Fibroblast of the aortic adventitia (primary cell): ENCODE measurements at regions not wholly inside any gene's neighbourhood (a gene's known extent, or its start where the extent isn't known, plus 50 kb on each side); places are given as distances from the start of the nearest gene placed in this dataset.
"Not testable (repeated sequence)": the region's sequence is repeated elsewhere in the genome, so short reads cannot be mapped to it uniquely, and the experiment has no call there.

ENCODE experiments used
- DNase-seq: peaks from one replicate; pipeline ENCODE4 v3.0.0-alpha.2; 2010; ENCODE audit warnings: low read depth
- H3K4me3 ChIP-seq: 2 replicates; pipeline ENCODE4 v1.5.1; 2011; ENCODE audit warnings: low read depth, mild to moderate bottlenecking, control low read depth, low read length, moderate library complexity
- TF ChIP-seq, protein P1 (sequence below): IDR thresholded peaks from 2 replicates; pipeline ENCODE4 v1.5.1; 2011; ENCODE audit warnings: mild to moderate bottlenecking, low read length, control low read depth, inconsistent platforms; ENCODE audit not compliant: insufficient read depth

DNA sequence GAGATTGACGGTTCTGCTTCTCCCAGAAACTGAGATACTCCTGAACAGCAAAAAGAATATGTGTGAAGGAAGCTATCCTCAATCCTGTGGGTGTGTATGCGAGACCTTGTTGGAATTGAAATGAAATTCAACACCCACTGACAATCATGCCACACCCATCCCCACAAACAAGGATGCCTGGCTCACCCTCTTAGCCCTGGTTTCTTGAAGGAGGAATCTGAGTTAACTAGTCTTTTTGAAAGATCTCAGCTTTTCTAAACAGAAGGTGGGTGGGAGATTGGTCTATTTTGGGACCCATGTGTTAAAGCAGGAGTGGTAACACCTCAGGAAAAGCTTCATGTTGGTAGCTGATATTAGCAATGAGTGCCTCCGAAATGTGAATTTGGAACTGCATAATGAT is 1244.5 kb downstream of the CDH11 start:
- TF ChIP-seq, protein P1, sequence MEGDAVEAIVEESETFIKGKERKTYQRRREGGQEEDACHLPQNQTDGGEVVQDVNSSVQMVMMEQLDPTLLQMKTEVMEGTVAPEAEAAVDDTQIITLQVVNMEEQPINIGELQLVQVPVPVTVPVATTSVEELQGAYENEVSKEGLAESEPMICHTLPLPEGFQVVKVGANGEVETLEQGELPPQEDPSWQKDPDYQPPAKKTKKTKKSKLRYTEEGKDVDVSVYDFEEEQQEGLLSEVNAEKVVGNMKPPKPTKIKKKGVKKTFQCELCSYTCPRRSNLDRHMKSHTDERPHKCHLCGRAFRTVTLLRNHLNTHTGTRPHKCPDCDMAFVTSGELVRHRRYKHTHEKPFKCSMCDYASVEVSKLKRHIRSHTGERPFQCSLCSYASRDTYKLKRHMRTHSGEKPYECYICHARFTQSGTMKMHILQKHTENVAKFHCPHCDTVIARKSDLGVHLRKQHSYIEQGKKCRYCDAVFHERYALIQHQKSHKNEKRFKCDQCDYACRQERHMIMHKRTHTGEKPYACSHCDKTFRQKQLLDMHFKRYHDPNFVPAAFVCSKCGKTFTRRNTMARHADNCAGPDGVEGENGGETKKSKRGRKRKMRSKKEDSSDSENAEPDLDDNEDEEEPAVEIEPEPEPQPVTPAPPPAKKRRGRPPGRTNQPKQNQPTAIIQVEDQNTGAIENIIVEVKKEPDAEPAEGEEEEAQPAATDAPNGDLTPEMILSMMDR, result no peak
- H3K4me3 ChIP-seq, result no peak overlapping the region
- no peak for DNase-seq

DNA sequence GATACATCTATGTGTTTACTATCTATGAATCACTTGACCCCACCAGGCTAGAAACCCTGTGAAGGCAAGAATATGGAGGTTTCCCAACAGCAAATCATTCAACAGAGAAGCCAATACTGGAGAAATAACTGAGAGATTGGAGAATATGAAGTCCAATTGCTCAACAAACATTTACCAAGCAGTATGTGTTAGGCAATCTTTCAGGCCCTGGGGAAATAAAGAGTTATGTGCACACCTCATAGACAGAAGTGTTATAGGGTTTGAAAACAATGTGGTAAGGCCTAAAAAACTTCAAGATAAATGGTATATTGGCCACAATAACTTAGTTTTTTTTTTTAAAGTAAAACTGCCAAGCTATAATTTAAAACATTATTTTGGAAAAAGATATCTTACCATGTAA is 1245.8 kb downstream of the CDH11 start:
- TF ChIP-seq, protein P1, result no peak
- no peak for DNase-seq

DNA sequence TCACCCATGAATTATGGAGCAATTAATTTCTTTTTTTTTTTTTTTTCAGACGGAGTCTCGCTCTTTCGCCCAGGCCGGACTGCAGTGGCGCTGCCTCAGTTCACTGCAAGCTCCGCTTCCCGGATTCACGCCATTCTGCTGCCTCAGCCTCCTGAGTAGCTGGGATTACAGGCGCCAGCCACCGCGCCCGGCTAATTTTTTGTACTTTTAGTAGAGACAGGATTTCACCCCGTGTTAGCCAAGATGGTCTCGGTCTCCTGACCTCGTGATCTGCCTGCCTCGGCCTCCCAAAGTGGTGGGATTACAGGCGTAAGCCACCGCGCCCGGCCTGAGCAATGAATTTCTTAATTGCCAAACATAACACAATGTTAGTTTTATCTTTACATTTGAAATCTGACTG is 1261.2 kb downstream of the CDH11 start:
- not testable (repeated sequence) for DNase-seq

More for the DNA sequence above, 1245.8 kb downstream of the CDH11 start:
- H3K4me3 ChIP-seq, result no peak overlapping the region

DNA sequence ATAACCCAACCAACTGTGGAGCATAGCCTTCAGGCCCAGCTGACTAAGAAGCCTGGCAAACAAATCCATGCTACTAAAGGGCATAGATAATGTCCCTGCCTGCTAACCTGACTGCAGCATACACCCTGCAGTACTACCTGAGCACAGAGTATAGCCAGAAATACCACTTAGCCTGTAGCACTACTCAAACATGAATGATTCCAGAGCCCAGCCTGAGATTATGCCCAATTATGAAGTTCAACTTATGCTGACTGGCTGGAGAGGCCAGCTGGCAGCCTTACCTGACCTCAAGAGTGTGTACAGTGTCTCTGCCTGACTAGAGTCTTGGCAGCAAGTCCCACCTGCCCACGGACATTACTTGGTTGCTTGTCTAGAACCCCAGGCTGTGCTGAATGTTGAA is 1265.3 kb downstream of the CDH11 start:
- DNase-seq, result no peak
- no peak overlapping the region for H3K4me3 ChIP-seq
- TF ChIP-seq, protein P1, result no peak

More for the DNA sequence above, 1261.2 kb downstream of the CDH11 start:
- H3K4me3 ChIP-seq, result not testable (repeated sequence)

DNA sequence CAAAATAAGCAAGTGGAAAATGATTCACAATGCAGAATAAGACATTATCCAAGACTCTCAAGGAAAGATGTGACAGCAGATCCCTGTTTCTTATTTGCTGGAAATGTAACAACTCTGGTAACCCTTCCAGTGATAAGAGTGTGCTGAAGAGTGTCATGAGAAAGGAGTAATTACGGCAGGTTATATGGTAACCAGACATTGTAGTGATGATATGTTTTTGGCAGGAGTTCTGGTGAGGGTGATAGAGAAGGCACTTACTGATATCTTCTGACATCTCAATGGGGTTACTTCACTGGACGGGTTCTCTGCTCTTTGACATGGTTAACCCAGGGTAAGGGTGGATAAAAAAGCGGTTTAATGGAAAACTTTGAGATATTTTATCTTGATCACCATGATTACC is 1270.9 kb downstream of the CDH11 start:
- H3K4me3 ChIP-seq, result no peak overlapping the region
- no peak for DNase-seq
- TF ChIP-seq, protein P1, result no peak

DNA sequence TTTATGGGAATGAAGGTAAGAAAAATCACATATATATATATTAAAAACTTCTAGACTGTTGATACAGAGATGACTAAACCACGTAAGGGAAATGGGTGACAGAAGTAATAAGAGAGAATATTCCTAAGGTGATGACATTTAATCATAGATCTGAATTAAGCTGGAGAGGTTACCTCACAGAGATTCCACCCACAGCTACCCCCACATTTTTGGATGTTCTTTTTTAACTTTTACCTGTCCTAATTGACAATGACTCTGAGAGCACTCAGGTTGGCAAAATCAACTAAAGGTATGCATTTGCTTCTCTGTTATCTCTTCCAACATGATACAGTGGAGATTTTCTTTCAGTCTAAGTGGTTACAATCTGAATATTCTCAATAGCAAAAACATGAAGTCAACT is 1280.6 kb downstream of the CDH11 start:
- TF ChIP-seq, protein P1, result no peak
- DNase-seq, result no peak
- no peak overlapping the region for H3K4me3 ChIP-seq

DNA sequence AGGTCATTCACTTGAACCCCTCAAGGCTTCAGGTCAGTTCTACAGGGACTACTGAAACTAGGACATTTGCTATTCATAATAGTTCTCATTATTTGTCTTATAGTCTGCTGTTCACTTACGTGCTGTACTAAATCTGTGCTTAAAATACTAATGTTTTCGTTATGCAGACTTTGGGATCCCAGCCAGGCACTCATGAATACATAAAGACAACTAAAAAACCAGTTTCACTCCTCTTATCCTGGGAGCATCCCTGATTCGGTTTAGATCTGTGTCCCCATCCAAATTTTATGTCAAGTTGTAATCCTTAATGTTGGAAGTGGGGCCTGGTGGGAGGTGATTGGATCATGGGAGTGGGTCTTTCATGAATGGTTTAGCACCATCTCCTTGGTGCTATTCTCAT is 1291.8 kb downstream of the CDH11 start:
- no peak overlapping the region for H3K4me3 ChIP-seq
- no peak for DNase-seq
- TF ChIP-seq, protein P1, result no peak

DNA sequence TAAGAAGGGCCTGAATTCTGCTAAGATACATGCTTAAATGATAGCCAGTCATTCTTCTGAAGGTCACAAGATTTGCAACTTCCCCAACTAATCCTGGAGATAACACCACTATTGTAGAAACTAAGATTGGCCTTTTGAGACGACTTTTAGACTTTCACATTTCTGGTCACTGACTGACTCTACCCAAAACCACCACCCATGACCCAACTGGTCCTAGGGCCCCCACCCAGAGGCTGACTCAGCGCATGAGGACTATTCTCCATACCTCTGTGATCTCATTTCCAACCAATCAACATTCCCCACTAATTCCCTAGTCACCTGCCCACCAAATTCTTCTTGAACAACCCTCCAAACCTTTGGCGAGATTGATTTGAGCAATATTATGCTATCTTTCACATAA is 1299.0 kb downstream of the CDH11 start:
- TF ChIP-seq, protein P1, result no peak
- no peak for DNase-seq
- no peak overlapping the region for H3K4me3 ChIP-seq
